Activated naive CD4-positive, alpha-beta T cell treated with anti-CD3 and anti-CD28 coated beads, Interleukin-2, amount 50 U/mL, for 16 hours (primary cell): ENCODE measurements at regions not wholly inside any gene's neighbourhood (a gene's known extent, or its start where the extent isn't known, plus 50 kb on each side); places are given as distances from the start of the nearest gene placed in this dataset.
"Not testable (repeated sequence)": the region's sequence is repeated elsewhere in the genome, so short reads cannot be mapped to it uniquely, and the experiment has no call there.

Experiments
- DNase-seq: peaks from one replicate; pipeline ENCODE4 v3.0.0-alpha.2; 2020

GRCh38 chr1:34371179-34371578 lies 194.5 kb downstream of the C1orf94 start:
- DNase-seq, result not testable (repeated sequence)

GRCh38 chr1:34371829-34372532 lies 195.3 kb downstream of the C1orf94 start:
- no peak for DNase-seq

GRCh38 chr1:34372891-34373290 lies 196.2 kb downstream of the C1orf94 start:
- no peak for DNase-seq

GRCh38 chr1:34373912-34374311 lies 197.2 kb downstream of the C1orf94 start:
- DNase-seq, result no peak

- no peak for DNase-seq
Observed at GRCh38 chr1:34376531-34376930, 199.8 kb downstream of the C1orf94 start.

GRCh38 chr1:34378968-34379856 lies 202.5 kb downstream of the C1orf94 start:
- no peak for DNase-seq

GRCh38 chr1:34379911-34380310 lies 203.2 kb downstream of the C1orf94 start:
- DNase-seq, result no peak

- no peak for DNase-seq
Observed at GRCh38 chr1:34380526-34381124, 203.9 kb downstream of the C1orf94 start.

- DNase-seq, result no peak
Observed at GRCh38 chr1:34389974-34390373, 213.3 kb downstream of the C1orf94 start.

- no peak for DNase-seq
Observed at GRCh38 chr1:34396042-34396441, 219.3 kb downstream of the C1orf94 start.

- DNase-seq, result no peak
Observed at GRCh38 chr1:34398241-34398915, 221.7 kb downstream of the C1orf94 start.

- DNase-seq, result no peak
Observed at GRCh38 chr1:34398916-34399275, 222.2 kb downstream of the C1orf94 start.

- no peak for DNase-seq
Observed at GRCh38 chr1:34400675-34401074, 224.0 kb downstream of the C1orf94 start.

GRCh38 chr1:34403156-34403555 lies 226.4 kb downstream of the C1orf94 start:
- no peak for DNase-seq

- DNase-seq, result no peak
Observed at GRCh38 chr1:34404804-34405203, 228.1 kb downstream of the C1orf94 start.

GRCh38 chr1:34405266-34405959 lies 228.7 kb downstream of the C1orf94 start:
- DNase-seq, result no peak

- no peak for DNase-seq
Observed at GRCh38 chr1:34406377-34406776, 229.7 kb downstream of the C1orf94 start.

GRCh38 chr1:34406833-34407539 lies 230.3 kb downstream of the C1orf94 start:
- no peak for DNase-seq

GRCh38 chr1:34408011-34408410 lies 231.3 kb downstream of the C1orf94 start:
- no peak for DNase-seq

- DNase-seq, result no peak
Observed at GRCh38 chr1:34409689-34410229, 233.1 kb downstream of the C1orf94 start.

GRCh38 chr1:34412598-34413370 lies 236.1 kb downstream of the C1orf94 start:
- DNase-seq, result no peak
